HG03520 (cell line): ENCODE measurements at regions not wholly inside any gene's neighbourhood (a gene's known extent, or its start where the extent isn't known, plus 50 kb on each side); places are given as distances from the start of the nearest gene placed in this dataset.

Source experiments
- ATAC-seq: cut with Tn5 transposase; IDR thresholded peaks from one replicate; pipeline ENCODE4 v1.9.1; 2021; ENCODE audit warnings: mild to moderate bottlenecking, moderate library complexity; ENCODE audit not compliant: unreplicated experiment

DNA sequence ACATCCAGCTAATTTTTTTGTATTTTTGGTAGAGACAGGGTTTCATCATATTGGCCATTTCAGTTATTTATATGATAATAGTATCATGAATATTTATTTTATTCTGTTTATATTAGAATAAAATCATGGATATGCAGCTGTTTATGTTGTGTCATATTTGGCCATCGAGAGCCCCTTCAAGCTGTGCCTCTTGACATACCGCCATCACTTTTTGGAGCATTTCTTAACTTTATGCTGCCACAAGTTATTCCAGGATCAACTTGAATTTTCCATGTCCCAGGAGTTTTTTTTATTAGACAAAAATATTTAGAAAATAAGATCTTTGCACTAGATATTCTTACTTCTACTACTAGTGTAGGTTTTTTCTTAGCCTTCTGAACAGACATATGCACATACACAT, 1067.0 kb upstream of the LRRTM3 start:
- no peak for ATAC-seq

DNA sequence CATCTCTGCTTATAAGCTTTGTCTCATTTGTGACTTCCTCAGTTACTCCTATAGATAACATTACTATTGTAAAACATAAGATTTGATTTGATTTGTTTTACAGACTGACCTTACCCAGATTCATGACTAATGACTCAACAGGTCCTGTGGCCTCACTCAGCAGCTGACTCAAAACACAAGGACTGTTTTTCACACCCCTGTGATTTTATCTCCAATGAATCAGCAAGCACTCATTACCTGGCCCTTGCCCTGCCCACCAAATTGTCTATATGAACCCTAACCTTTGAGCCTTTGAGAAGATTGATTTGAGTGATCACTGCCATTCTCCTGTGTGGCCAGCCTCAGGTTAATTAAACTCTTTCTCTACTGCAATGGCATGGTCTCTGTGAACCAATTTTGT, 1064.6 kb upstream of the LRRTM3 start:
- peak; percentile 82 for ATAC-seq
